Type B pancreatic cell (in vitro differentiated cells): ENCODE measurements at regions not wholly inside any gene's neighbourhood (a gene's known extent, or its start where the extent isn't known, plus 50 kb on each side); places are given as distances from the start of the nearest gene placed in this dataset.

Experiments
- DNase-seq: peaks from one replicate; pipeline ENCODE4 v3.0.0; 2021; ENCODE audit warnings: mixed read lengths; ENCODE audit not compliant: unreplicated experiment; ENCODE audit errors: extremely low spot score
- H3K27ac Mint-ChIP-seq: 2 replicates; pipeline ENCODE4 v1.8.0; 2021; ENCODE audit warnings: mild to moderate bottlenecking, mixed read lengths
- H3K27me3 Mint-ChIP-seq: 2 replicates; pipeline ENCODE4 v1.8.0; 2021; ENCODE audit warnings: mixed read lengths
- H3K36me3 Mint-ChIP-seq: 2 replicates; pipeline ENCODE4 v1.8.0; 2021; ENCODE audit warnings: mixed read lengths
- H3K4me1 Mint-ChIP-seq: one replicate; pipeline ENCODE4 v1.8.0; 2021; ENCODE audit warnings: mixed read lengths; ENCODE audit not compliant: unreplicated experiment
- H3K4me3 Mint-ChIP-seq: 2 replicates; pipeline ENCODE4 v1.8.0; 2021; ENCODE audit warnings: mild to moderate bottlenecking, mixed read lengths
- H3K9me3 Mint-ChIP-seq: 2 replicates; pipeline ENCODE4 v1.8.0; 2021; ENCODE audit warnings: mixed read lengths
- CTCF ChIP-seq: fragments of 200-600 bp; sonication (generic); conservative IDR thresholded peaks from 2 replicates; pipeline ENCODE4 v1.5.0; 2021; ENCODE audit warnings: antibody characterized with exemption, mild to moderate bottlenecking

- Mint-ChIP-seq H3K4me1 (no peaks in the 10 kb centered on the region), H3K27me3 (no peaks in the 10 kb centered on the region), H3K36me3 (no peaks in the 10 kb centered on the region), H3K27ac (no peak overlapping the region), H3K9me3 (no peaks in the 10 kb centered on the region), H3K4me3 (no peak overlapping the region)
- no peak for DNase-seq
- TF ChIP-seq CTCF: no peak
These were observed 122.2 kb upstream of the GMNC start for GRCh38 chr3:190984502-190985244.

GRCh38 chr3:190983875-190984274 is 121.4 kb upstream of the GMNC start:
- no peak for DNase-seq
- no peaks in the 10 kb centered on the region for H3K36me3 Mint-ChIP-seq
- TF ChIP-seq CTCF: no peak
- H3K27ac Mint-ChIP-seq: no peak overlapping the region
- no peak overlapping the region for H3K4me3 Mint-ChIP-seq
- H3K9me3 Mint-ChIP-seq: no peaks in the 10 kb centered on the region
- H3K27me3 Mint-ChIP-seq: no peaks in the 10 kb centered on the region
- H3K4me1 Mint-ChIP-seq: no peaks in the 10 kb centered on the region

DNA sequence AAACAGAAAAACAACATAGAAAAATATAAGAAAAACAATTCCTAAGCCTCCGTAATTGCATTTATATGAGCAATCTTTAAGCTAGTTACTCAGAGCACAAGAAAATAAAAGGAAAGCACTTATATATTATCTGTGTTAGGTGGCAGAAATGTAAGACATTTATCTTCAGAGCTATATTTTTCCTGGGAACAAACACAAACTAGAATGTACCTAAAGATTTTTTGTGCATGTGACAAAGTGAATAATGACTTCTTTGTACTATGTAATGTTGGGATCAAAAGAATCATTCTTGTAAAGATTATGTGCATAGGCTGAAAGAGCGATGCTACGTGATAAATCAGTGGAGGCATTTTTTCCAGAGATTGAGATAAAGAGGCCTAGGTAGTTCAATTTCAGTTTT is 111.3 kb upstream of the GMNC start:
- TF ChIP-seq CTCF: no peak
- no peaks in the 10 kb centered on the region for H3K27me3 Mint-ChIP-seq
- peak overlapping the region; percentile 81 for H3K27ac Mint-ChIP-seq

DNA sequence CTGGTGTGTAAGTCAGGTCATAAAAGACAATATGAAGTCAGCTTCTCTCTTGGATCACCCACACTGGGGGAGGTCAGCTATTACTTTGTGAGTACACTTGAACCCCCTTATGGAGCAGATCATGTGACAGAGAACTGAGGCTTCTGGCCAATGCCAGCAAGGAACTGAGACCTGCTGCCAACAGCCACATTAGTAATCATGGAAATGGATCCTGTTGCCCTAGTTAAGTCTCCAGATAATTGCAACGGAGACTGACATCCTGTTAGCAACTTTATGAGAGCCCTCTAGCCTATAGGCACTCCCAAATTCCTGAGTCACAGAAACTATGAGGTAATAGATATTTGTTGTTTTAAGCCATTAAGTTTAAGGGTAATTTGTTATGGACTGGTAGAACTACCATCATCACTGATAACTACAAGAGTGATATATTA is 110.4 kb upstream of the GMNC start:
- Mint-ChIP-seq H3K4me3 (no peak overlapping the region), H3K27me3 (no peaks in the 10 kb centered on the region), H3K36me3 (no peaks in the 10 kb centered on the region), H3K27ac (peak overlapping the region; percentile 91), H3K9me3 (no peaks in the 10 kb centered on the region), H3K4me1 (peaks cover 5% of the 10 kb centered on the region)
- DNase-seq: no peak
- no peak for TF ChIP-seq CTCF

More for the DNA sequence above, 111.3 kb upstream of the GMNC start:
- H3K4me3 Mint-ChIP-seq: no peak overlapping the region
- peaks cover 5% of the 10 kb centered on the region for H3K4me1 Mint-ChIP-seq
- H3K9me3 Mint-ChIP-seq: no peaks in the 10 kb centered on the region
- DNase-seq: no peak
- H3K36me3 Mint-ChIP-seq: no peaks in the 10 kb centered on the region

DNA sequence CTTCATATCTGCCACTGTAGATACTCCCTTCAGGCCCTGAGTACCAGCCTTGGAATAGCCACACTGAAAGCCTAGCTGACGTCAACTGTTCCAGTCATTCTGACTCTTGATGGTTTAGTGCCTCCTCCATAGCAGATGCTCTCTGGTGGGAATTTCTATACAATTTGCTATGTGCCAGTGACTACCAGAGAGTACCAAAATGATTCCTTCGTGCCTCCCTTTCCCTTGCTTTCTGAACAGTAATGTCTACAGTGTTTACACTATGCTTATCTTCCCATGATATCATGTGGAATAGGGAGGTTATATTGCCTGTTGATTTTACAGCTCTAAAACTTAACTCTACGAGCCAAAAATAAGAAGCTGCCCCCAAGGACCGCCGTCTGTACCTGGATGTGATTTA is 109.7 kb upstream of the GMNC start:
- no peak overlapping the region for H3K4me3 Mint-ChIP-seq
- H3K27me3 Mint-ChIP-seq: no peaks in the 10 kb centered on the region
- no peaks in the 10 kb centered on the region for H3K9me3 Mint-ChIP-seq
- no peak for TF ChIP-seq CTCF
- peak overlapping the region; percentile 91 for H3K27ac Mint-ChIP-seq
- DNase-seq: no peak
- no peaks in the 10 kb centered on the region for H3K36me3 Mint-ChIP-seq
- peaks cover 5% of the 10 kb centered on the region for H3K4me1 Mint-ChIP-seq
